HG03066 (cell line): ENCODE measurements at regions not wholly inside any gene's neighbourhood (a gene's known extent, or its start where the extent isn't known, plus 50 kb on each side); places are given as distances from the start of the nearest gene placed in this dataset.
"Not testable (repeated sequence)": the region's sequence is repeated elsewhere in the genome, so short reads cannot be mapped to it uniquely, and the experiment has no call there.

Experiments
- ATAC-seq: cut with Tn5 transposase; IDR thresholded peaks from one replicate; pipeline ENCODE4 v1.9.1; 2021; ENCODE audit warnings: low read depth; ENCODE audit not compliant: unreplicated experiment

- no peak for ATAC-seq
These were observed 132.3 kb downstream of the LIG4 start for GRCh38 chr13:108083056-108083455.

- no peak for ATAC-seq
These were observed 132.9 kb downstream of the LIG4 start for GRCh38 chr13:108082481-108082880.

- no peak for ATAC-seq
These were observed 138.1 kb downstream of the LIG4 start for GRCh38 chr13:108077284-108077683.

- ATAC-seq: not testable (repeated sequence)
These were observed 140.9 kb downstream of the LIG4 start for GRCh38 chr13:108074429-108074828.

- ATAC-seq: no peak
These were observed 144.4 kb downstream of the LIG4 start for GRCh38 chr13:108070925-108071324.

- no peak for ATAC-seq
These were observed 144.8 kb downstream of the LIG4 start for GRCh38 chr13:108070491-108070890.

- ATAC-seq: no peak
These were observed 145.7 kb downstream of the LIG4 start for GRCh38 chr13:108069521-108070210.

GRCh38 chr13:108064372-108064771 lies 151.0 kb downstream of the LIG4 start:
- not testable (repeated sequence) for ATAC-seq

GRCh38 chr13:108060111-108060510 lies 155.2 kb downstream of the LIG4 start:
- no peak for ATAC-seq

GRCh38 chr13:108056278-108056677 lies 159.1 kb downstream of the LIG4 start:
- ATAC-seq: no peak

- ATAC-seq: no peak
These were observed 166.1 kb downstream of the LIG4 start for GRCh38 chr13:108049211-108049610.

GRCh38 chr13:108044954-108045353 lies 170.4 kb downstream of the LIG4 start:
- ATAC-seq: no peak

- not testable (repeated sequence) for ATAC-seq
These were observed 172.5 kb downstream of the LIG4 start for GRCh38 chr13:108042866-108043265.

GRCh38 chr13:108037348-108037747 lies 178.0 kb downstream of the LIG4 start:
- no peak for ATAC-seq

GRCh38 chr13:108036411-108036932 lies 178.9 kb downstream of the LIG4 start:
- no peak for ATAC-seq

GRCh38 chr13:108034909-108035410 lies 180.4 kb downstream of the LIG4 start:
- no peak for ATAC-seq

- no peak for ATAC-seq
These were observed 181.3 kb downstream of the LIG4 start for GRCh38 chr13:108033800-108034707.

GRCh38 chr13:108031865-108032264 lies 183.5 kb downstream of the LIG4 start:
- ATAC-seq: no peak

GRCh38 chr13:108030769-108031168 lies 184.6 kb downstream of the LIG4 start:
- no peak for ATAC-seq

GRCh38 chr13:108026680-108027410 lies 188.5 kb downstream of the LIG4 start:
- no peak for ATAC-seq

GRCh38 chr13:108020027-108020426 lies 195.3 kb downstream of the LIG4 start:
- no peak for ATAC-seq
